Skeletal muscle tissue (tissue), 3 donors: ENCODE measurements at regions not wholly inside any gene's neighbourhood (a gene's known extent, or its start where the extent isn't known, plus 50 kb on each side); places are given as distances from the start of the nearest gene placed in this dataset.

Experiments used
- H3K27ac ChIP-seq: one replicate; pipeline ENCODE4 v1.7.0; 2013; ENCODE audit warnings: mild to moderate bottlenecking, low read depth, low read length, inconsistent platforms
- H3K27me3 ChIP-seq, 3 donors: one replicate each; pipeline ENCODE4 v1.7.0; 2013; ENCODE audit warnings: low read length in 3 of 3; ENCODE audit not compliant: control insufficient read depth in 3 of 3, insufficient read depth in 3 of 3
- H3K36me3 ChIP-seq, 3 donors: one replicate each; pipeline ENCODE4 v1.7.0; 2013; ENCODE audit warnings: low read length in 3 of 3; ENCODE audit not compliant: control insufficient read depth in 3 of 3, insufficient read depth in 3 of 3
- H3K4me1 ChIP-seq, 3 donors: one replicate each; pipeline ENCODE4 v1.7.0; 2013; ENCODE audit warnings: low read length in 3 of 3, mild to moderate bottlenecking in 3 of 3; ENCODE audit not compliant: control insufficient read depth in 3 of 3, insufficient read depth in 3 of 3
- H3K4me3 ChIP-seq, 3 donors: one replicate each; pipeline ENCODE4 v1.7.0; 2013; ENCODE audit warnings: low read length in 3 of 3
- H3K9ac ChIP-seq, 3 donors: one replicate each; pipeline ENCODE4 v1.7.0; 2013; ENCODE audit warnings: low read length in 3 of 3, mild to moderate bottlenecking in 3 of 3, moderate library complexity in 2 of 3, low read depth in 1 of 3
- H3K9me3 ChIP-seq, 3 donors: one replicate each; pipeline ENCODE4 v1.7.0; 2013; ENCODE audit warnings: low read length in 3 of 3; ENCODE audit not compliant: control insufficient read depth in 3 of 3
- donor health status: Osteomylitis.

GRCh38 chr20:63092660-63093215 is 86.0 kb upstream of the BHLHE23 start:
- Histone ChIP-seq H3K4me3 (no peak overlapping the region), H3K4me1 (no peaks in the 10 kb centered on the region), H3K36me3 (no peaks in the 10 kb centered on the region), H3K9ac (no peak overlapping the region), H3K27me3 (peaks cover 60 to 73% (median 66%) of the 10 kb centered on the region in 3 donors), H3K9me3 (no peaks in the 10 kb centered on the region), H3K27ac (no peak overlapping the region)

- Histone ChIP-seq H3K9me3 (no peaks in the 10 kb centered on the region), H3K27me3 (peaks cover 61 to 74% (median 69%) of the 10 kb centered on the region in 3 donors), H3K36me3 (no peaks in the 10 kb centered on the region), H3K27ac (no peak overlapping the region), H3K4me1 (no peaks in the 10 kb centered on the region), H3K4me3 (no peak overlapping the region), H3K9ac (no peak overlapping the region)
Measured at GRCh38 chr20:63091901-63092659, 85.3 kb upstream of the BHLHE23 start.

- Histone ChIP-seq H3K9ac (no peak overlapping the region), H3K27me3 (peaks cover 60 to 73% (median 67%) of the 10 kb centered on the region in 3 donors), H3K9me3 (no peaks in the 10 kb centered on the region), H3K4me1 (no peaks in the 10 kb centered on the region), H3K4me3 (no peak overlapping the region), H3K27ac (no peak overlapping the region), H3K36me3 (no peaks in the 10 kb centered on the region)
Measured at GRCh38 chr20:63090682-63091571, 84.2 kb upstream of the BHLHE23 start.

GRCh38 chr20:63090052-63090451 is 83.3 kb upstream of the BHLHE23 start:
- Histone ChIP-seq H3K9me3 (no peaks in the 10 kb centered on the region), H3K9ac (no peak overlapping the region), H3K27ac (no peak overlapping the region), H3K4me1 (no peaks in the 10 kb centered on the region), H3K4me3 (no peak overlapping the region), H3K27me3 (peaks cover 62 to 76% (median 67%) of the 10 kb centered on the region in 3 donors), H3K36me3 (no peaks in the 10 kb centered on the region)

- H3K9ac ChIP-seq: no peak overlapping the region
- H3K4me3 ChIP-seq: no peak overlapping the region
- H3K36me3 ChIP-seq: no peaks in the 10 kb centered on the region
- peaks cover 63 to 72% (median 67%) of the 10 kb centered on the region in 3 donors for H3K27me3 ChIP-seq
- no peaks in the 10 kb centered on the region for H3K4me1 ChIP-seq
- no peak overlapping the region for H3K27ac ChIP-seq
- no peaks in the 10 kb centered on the region for H3K9me3 ChIP-seq
Measured at GRCh38 chr20:63089051-63089907, 82.5 kb upstream of the BHLHE23 start.

GRCh38 chr20:63087872-63088680 is 81.3 kb upstream of the BHLHE23 start:
- no peak overlapping the region for H3K4me3 ChIP-seq

GRCh38 chr20:63087236-63087871 is 80.6 kb upstream of the BHLHE23 start:
- Histone ChIP-seq H3K9ac (no peak overlapping the region), H3K36me3 (no peaks in the 10 kb centered on the region), H3K27ac (no peak overlapping the region), H3K4me1 (no peaks in the 10 kb centered on the region), H3K9me3 (no peaks in the 10 kb centered on the region), H3K27me3 (peaks cover 66 to 76% (median 76%) of the 10 kb centered on the region in 3 donors), H3K4me3 (no peak overlapping the region)

More at GRCh38 chr20:63087872-63088680, 81.3 kb upstream of the BHLHE23 start:
- H3K9ac ChIP-seq: no peak overlapping the region
- H3K27me3 ChIP-seq: peaks cover 70 to 78% (median 77%) of the 10 kb centered on the region in 3 donors
- no peak overlapping the region for H3K27ac ChIP-seq
- no peaks in the 10 kb centered on the region for H3K9me3 ChIP-seq
- H3K4me1 ChIP-seq: no peaks in the 10 kb centered on the region
- H3K36me3 ChIP-seq: no peaks in the 10 kb centered on the region

GRCh38 chr20:63086421-63087235 is 79.9 kb upstream of the BHLHE23 start:
- H3K4me3 ChIP-seq: no peak overlapping the region
- H3K9me3 ChIP-seq: no peaks in the 10 kb centered on the region
- no peaks in the 10 kb centered on the region for H3K4me1 ChIP-seq
- no peaks in the 10 kb centered on the region for H3K36me3 ChIP-seq
- H3K27me3 ChIP-seq: peaks cover 61 to 80% (median 77%) of the 10 kb centered on the region in 3 donors
- H3K9ac ChIP-seq: no peak overlapping the region
- H3K27ac ChIP-seq: no peak overlapping the region
